H9 (cell line): ENCODE measurements at regions not wholly inside any gene's neighbourhood (a gene's known extent, or its start where the extent isn't known, plus 50 kb on each side); places are given as distances from the start of the nearest gene placed in this dataset.

Source experiments
- DNase-seq: peaks from one replicate; pipeline ENCODE4 v3.0.0-alpha.2; 2017
- H2AFZ ChIP-seq: one replicate; pipeline ENCODE4 v1.6.1; 2013; ENCODE audit warnings: mild to moderate bottlenecking, low read length, control low read depth, moderate library complexity
- H2AK5ac ChIP-seq: 2 replicates; pipeline ENCODE4 v1.6.1; 2013; ENCODE audit warnings: low read length, control low read depth, mixed read lengths; ENCODE audit not compliant: insufficient read length
- H2BK120ac ChIP-seq: one replicate; pipeline ENCODE4 v1.6.1; 2013; ENCODE audit warnings: low read depth, mild to moderate bottlenecking, low read length, control low read depth, inconsistent platforms; ENCODE audit not compliant: poor library complexity, severe bottlenecking
- H2BK12ac ChIP-seq: 2 replicates; pipeline ENCODE4 v1.6.1; 2013; ENCODE audit warnings: low read length, control low read depth, mixed read lengths, low read depth; ENCODE audit not compliant: insufficient read length
- H2BK15ac ChIP-seq: 2 replicates; pipeline ENCODE4 v1.6.1; 2013; ENCODE audit warnings: low read depth, low read length, control low read depth
- H2BK20ac ChIP-seq: one replicate; pipeline ENCODE4 v1.6.1; 2013; ENCODE audit warnings: low read depth, mild to moderate bottlenecking, low read length, control low read depth, inconsistent platforms; ENCODE audit not compliant: poor library complexity, severe bottlenecking
- H2BK5ac ChIP-seq: 2 replicates; pipeline ENCODE4 v1.6.1; 2013; ENCODE audit warnings: low read length, control low read depth, mixed read lengths; ENCODE audit not compliant: insufficient read length
- H3K14ac ChIP-seq: 2 replicates; pipeline ENCODE4 v1.6.1; 2013; ENCODE audit warnings: low read length, control low read depth; ENCODE audit not compliant: insufficient read depth
- H3K18ac ChIP-seq: 2 replicates; pipeline ENCODE4 v1.6.1; 2013; ENCODE audit warnings: low read depth, mild to moderate bottlenecking, mixed read lengths, low read length, control low read depth; ENCODE audit not compliant: insufficient read length
- H3K23ac ChIP-seq: 2 replicates; pipeline ENCODE4 v1.6.1; 2013; ENCODE audit warnings: low read length, control low read depth, mixed read lengths, low read depth; ENCODE audit not compliant: insufficient read length
- H3K23me2 ChIP-seq: 2 replicates; pipeline ENCODE4 v1.6.1; 2013; ENCODE audit warnings: low read depth, mild to moderate bottlenecking, mixed read lengths, low read length, control low read depth; ENCODE audit not compliant: insufficient read length, poor library complexity, severe bottlenecking
- H3K27ac ChIP-seq: 2 replicates; pipeline ENCODE4 v1.5.1; 2013; ENCODE audit warnings: low read length, control low read depth, mixed read lengths, low read depth; ENCODE audit not compliant: insufficient read length
- H3K27me3 ChIP-seq: 2 replicates; pipeline ENCODE4 v1.6.1; 2013; ENCODE audit warnings: low read length, control low read depth, inconsistent platforms; ENCODE audit not compliant: insufficient read depth
- H3K4ac ChIP-seq: 2 replicates; pipeline ENCODE4 v1.6.1; 2013; ENCODE audit warnings: low read depth, mild to moderate bottlenecking, control low read depth, inconsistent platforms, low read length, moderate library complexity
- H3K4me1 ChIP-seq: 2 replicates; pipeline ENCODE4 v1.6.1; 2013; ENCODE audit warnings: low read length, control low read depth, inconsistent platforms; ENCODE audit not compliant: insufficient read depth
- H3K4me2 ChIP-seq: 2 replicates; pipeline ENCODE4 v1.6.1; 2013; ENCODE audit warnings: low read length, control low read depth, mixed read lengths; ENCODE audit not compliant: insufficient read length, insufficient read depth
- H3K56ac ChIP-seq: 2 replicates; pipeline ENCODE4 v1.6.1; 2013; ENCODE audit warnings: low read depth, mild to moderate bottlenecking, mixed read lengths, low read length, control low read depth; ENCODE audit not compliant: insufficient read length
- H3K79me1 ChIP-seq: 2 replicates; pipeline ENCODE4 v1.6.1; 2013; ENCODE audit warnings: low read depth, mild to moderate bottlenecking, moderate library complexity, low read length, control low read depth, inconsistent platforms; ENCODE audit not compliant: insufficient read depth, poor library complexity, severe bottlenecking
- H3K79me2 ChIP-seq: 2 replicates; pipeline ENCODE4 v1.6.1; 2013; ENCODE audit warnings: low read length, control low read depth, inconsistent platforms; ENCODE audit not compliant: insufficient read depth
- H3K9ac ChIP-seq: 2 replicates; pipeline ENCODE4 v1.6.1; 2013; ENCODE audit warnings: low read length, control low read depth, mixed read lengths; ENCODE audit not compliant: insufficient read length; ENCODE audit errors: extremely low read depth
- H3K9me3 ChIP-seq: one replicate; pipeline ENCODE4 v1.6.1; 2013; ENCODE audit warnings: low read depth, low read length, inconsistent platforms; ENCODE audit not compliant: control insufficient read depth
- H3T11ph ChIP-seq: one replicate; pipeline ENCODE4 v1.6.1; 2013; ENCODE audit warnings: mild to moderate bottlenecking, low read length, control low read depth, inconsistent platforms
- H4K20me1 ChIP-seq: one replicate; pipeline ENCODE4 v1.6.1; 2013; ENCODE audit not compliant: control insufficient read depth, insufficient read length, insufficient read depth
- H4K5ac ChIP-seq: 2 replicates; pipeline ENCODE4 v1.6.1; 2013; ENCODE audit warnings: low read depth, mild to moderate bottlenecking, mixed read lengths, low read length, control low read depth; ENCODE audit not compliant: insufficient read length
- H4K8ac ChIP-seq: replicated peaks from 2 replicates; pipeline ENCODE4 v1.6.1; 2013; ENCODE audit warnings: low read length, control low read depth, mixed read lengths, low read depth; ENCODE audit not compliant: insufficient read length
- H4K91ac ChIP-seq: 2 replicates; pipeline ENCODE4 v1.6.1; 2013; ENCODE audit warnings: low read depth, mild to moderate bottlenecking, moderate library complexity, mixed read lengths, low read length, control low read depth; ENCODE audit not compliant: insufficient read length
- H3K27ac Mint-ChIP-seq, 3 experiments: 2 replicates in 2 of 3; 3 replicates in 1 of 3; pipeline ENCODE4 v1.8.0; 2020 to 2021; ENCODE audit warnings: mixed read lengths in 3 of 3, mild to moderate bottlenecking in 1 of 3, moderate library complexity in 1 of 3
- H3K27me3 Mint-ChIP-seq: 2 replicates; pipeline ENCODE4 v1.8.0; 2021; ENCODE audit warnings: low read depth, mild to moderate bottlenecking, moderate library complexity, mixed read lengths
- H3K36me3 Mint-ChIP-seq, 3 experiments: 2 replicates in 2 of 3; 3 replicates in 1 of 3; pipeline ENCODE4 v1.8.0; 2020 to 2021; ENCODE audit warnings: low read depth in 3 of 3, mixed read lengths in 3 of 3; ENCODE audit not compliant: insufficient read depth in 1 of 3
- H3K4me1 Mint-ChIP-seq, 2 experiments: 2 replicates each; pipeline ENCODE4 v1.8.0; 2020; ENCODE audit warnings: mixed read lengths in 2 of 2
- H3K4me3 Mint-ChIP-seq, 2 experiments: 2 replicates in 1 of 2; 3 replicates in 1 of 2; pipeline ENCODE4 v1.8.0; 2020 to 2021; ENCODE audit warnings: mild to moderate bottlenecking in 2 of 2, mixed read lengths in 2 of 2, moderate library complexity in 1 of 2
- H3K9me3 Mint-ChIP-seq, 2 experiments: 2 replicates in 1 of 2; 3 replicates in 1 of 2; pipeline ENCODE4 v1.8.0; 2020; ENCODE audit warnings: mild to moderate bottlenecking in 2 of 2, mixed read lengths in 2 of 2, moderate library complexity in 1 of 2
- WGBS: extraction: QIAGEN DNeasy Blood & Tissue Kit; methylation state at CpG from one replicate; pipeline ENCODE4 v1.1.7; 2013; ENCODE audit warnings: missing lambda C conversion rate, low lambda C conversion rate, mixed read lengths; ENCODE audit not compliant: insufficient read length; ENCODE audit errors: extremely low coverage; 5-methylcytosine and 5-hydroxymethylcytosine counted together
- TF ChIP-seq, protein P1 (sequence below): fragments of 200-600 bp; sonication (generic); conservative IDR thresholded peaks from 3 replicates; pipeline ENCODE4 v1.8.0; 2021; ENCODE audit warnings: antibody characterized with exemption, mild to moderate bottlenecking

DNA sequence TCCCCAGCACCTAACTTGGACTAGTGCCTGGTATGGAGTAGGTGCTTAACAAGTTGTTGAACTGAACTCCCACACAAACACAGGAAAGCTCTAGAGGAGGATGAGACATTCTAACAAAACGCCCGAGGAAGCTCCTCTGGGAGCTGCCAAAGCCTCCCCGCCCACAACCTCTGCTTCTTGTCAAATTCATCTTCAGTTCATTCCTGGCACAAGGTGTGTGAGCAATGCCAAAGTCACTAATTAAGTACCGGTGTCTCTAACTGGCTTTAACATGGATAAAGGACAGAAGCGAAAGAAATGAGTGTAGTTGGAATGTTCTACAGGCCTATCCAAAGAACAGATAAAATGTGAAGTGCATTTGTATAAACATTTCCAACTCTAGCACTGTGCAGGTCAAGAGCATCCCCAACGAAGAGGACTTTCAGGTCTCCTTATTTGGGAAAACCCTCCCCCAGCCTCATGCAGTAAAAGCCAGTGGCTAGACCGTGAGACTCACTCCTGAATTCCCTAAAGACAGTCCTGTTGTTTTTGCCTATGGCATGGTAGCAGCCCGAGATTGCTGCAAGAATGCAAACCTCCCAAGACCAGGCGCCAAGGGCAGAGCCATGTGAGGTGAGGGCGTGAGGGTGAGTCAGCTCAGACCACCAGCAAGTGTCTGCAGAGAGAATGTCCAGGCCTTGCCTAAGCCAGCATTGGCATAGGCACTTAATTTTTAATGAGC lies 72.2 kb upstream of the KLF3 start:
- H3K36me3 Mint-ChIP-seq, result no peaks in the 10 kb centered on the region; a peak in 1 of 7 replicates
- H3T11ph ChIP-seq, result no peak overlapping the region
- no peaks in the 10 kb centered on the region for H3K79me1 ChIP-seq
- H3K4me3 Mint-ChIP-seq, result no peak overlapping the region
- no peak overlapping the region for H3K4me2 ChIP-seq
- no peak overlapping the region for H2AFZ ChIP-seq
- H3K23ac ChIP-seq, result no peak overlapping the region
- no peak overlapping the region for H2BK20ac ChIP-seq
- H2AK5ac ChIP-seq, result no peak overlapping the region
- no peaks in the 10 kb centered on the region for H3K4me1 Mint-ChIP-seq
- no peak overlapping the region for H2BK5ac ChIP-seq
- H3K4me1 ChIP-seq, result no peaks in the 10 kb centered on the region
- no peak overlapping the region for H2BK120ac ChIP-seq
- DNase-seq, result no peak
- WGBS, result no CpG with 5 or more reads among the region's 10 CpGs
- no peak overlapping the region for H3K4ac ChIP-seq
- H3K27me3 Mint-ChIP-seq, result peaks cover 6% of the 10 kb centered on the region; the same call in 1 of the 2 replicates
- H3K27me3 ChIP-seq, result no peaks in the 10 kb centered on the region
- H3K27ac ChIP-seq, result no peak overlapping the region
- no peak overlapping the region for H3K14ac ChIP-seq
- H3K18ac ChIP-seq, result no peak overlapping the region
- H4K91ac ChIP-seq, result no peak overlapping the region
- H3K23me2 ChIP-seq, result no peaks in the 10 kb centered on the region
- H2BK12ac ChIP-seq, result no peak overlapping the region
- TF ChIP-seq, protein P1, sequence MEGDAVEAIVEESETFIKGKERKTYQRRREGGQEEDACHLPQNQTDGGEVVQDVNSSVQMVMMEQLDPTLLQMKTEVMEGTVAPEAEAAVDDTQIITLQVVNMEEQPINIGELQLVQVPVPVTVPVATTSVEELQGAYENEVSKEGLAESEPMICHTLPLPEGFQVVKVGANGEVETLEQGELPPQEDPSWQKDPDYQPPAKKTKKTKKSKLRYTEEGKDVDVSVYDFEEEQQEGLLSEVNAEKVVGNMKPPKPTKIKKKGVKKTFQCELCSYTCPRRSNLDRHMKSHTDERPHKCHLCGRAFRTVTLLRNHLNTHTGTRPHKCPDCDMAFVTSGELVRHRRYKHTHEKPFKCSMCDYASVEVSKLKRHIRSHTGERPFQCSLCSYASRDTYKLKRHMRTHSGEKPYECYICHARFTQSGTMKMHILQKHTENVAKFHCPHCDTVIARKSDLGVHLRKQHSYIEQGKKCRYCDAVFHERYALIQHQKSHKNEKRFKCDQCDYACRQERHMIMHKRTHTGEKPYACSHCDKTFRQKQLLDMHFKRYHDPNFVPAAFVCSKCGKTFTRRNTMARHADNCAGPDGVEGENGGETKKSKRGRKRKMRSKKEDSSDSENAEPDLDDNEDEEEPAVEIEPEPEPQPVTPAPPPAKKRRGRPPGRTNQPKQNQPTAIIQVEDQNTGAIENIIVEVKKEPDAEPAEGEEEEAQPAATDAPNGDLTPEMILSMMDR, result no peak
- no peaks in the 10 kb centered on the region; a peak in 1 of 5 replicates for H3K9me3 Mint-ChIP-seq
- H4K5ac ChIP-seq, result no peak overlapping the region
- no peaks in the 10 kb centered on the region for H3K9me3 ChIP-seq
- no peak overlapping the region for H2BK15ac ChIP-seq
- H3K79me2 ChIP-seq, result no peaks in the 10 kb centered on the region
- no peak overlapping the region for H3K56ac ChIP-seq
- H3K27ac Mint-ChIP-seq, result no peak overlapping the region
- H4K8ac ChIP-seq, result no peak overlapping the region
- H4K20me1 ChIP-seq, result no peaks in the 10 kb centered on the region
- no peak overlapping the region for H3K9ac ChIP-seq
